Hematopoietic multipotent progenitor cell (in vitro differentiated cells): ENCODE measurements at regions not wholly inside any gene's neighbourhood (a gene's known extent, or its start where the extent isn't known, plus 50 kb on each side); places are given as distances from the start of the nearest gene placed in this dataset.
A peak's percentile ranks its signal among the peaks of the same experiment; 100 is the strongest.

Source experiments
- DNase-seq, 3 donors: peaks; one replicate each; pipeline ENCODE4 v3.0.0-alpha.2; 2011 to 2015; ENCODE audit warnings: low read depth in 2 of 3, low spot score in 2 of 3

GRCh38 chr1:98813738-98814309 lies 152.3 kb downstream of the SNX7 start:
- DNase-seq: no peak

- DNase-seq: no peak
Observed at GRCh38 chr1:98817821-98818220, 156.3 kb downstream of the SNX7 start.

GRCh38 chr1:98821379-98821778 lies 159.9 kb downstream of the SNX7 start:
- DNase-seq: no peak

- DNase-seq: peak in 2 of 3 donors; percentile 3 to 4
Observed at GRCh38 chr1:98824736-98825135, 163.2 kb downstream of the SNX7 start.

- no peak for DNase-seq
Observed at GRCh38 chr1:98827041-98827440, 165.5 kb downstream of the SNX7 start.

GRCh38 chr1:98839840-98840239 lies 164.8 kb downstream of the PLPPR5 start:
- no peak for DNase-seq
